Astrocyte of the cerebellum (primary cell): ENCODE measurements at regions not wholly inside any gene's neighbourhood (a gene's known extent, or its start where the extent isn't known, plus 50 kb on each side); places are given as distances from the start of the nearest gene placed in this dataset.

Source experiments
- DNase-seq: peaks from one replicate; pipeline ENCODE4 v3.0.0-alpha.2; 2011; ENCODE audit warnings: low read depth
- H3K4me3 ChIP-seq: 2 replicates; pipeline ENCODE4 v1.5.1; 2011; ENCODE audit warnings: mild to moderate bottlenecking, low read depth, low read length, moderate library complexity
- CTCF ChIP-seq: IDR thresholded peaks from 2 replicates; pipeline ENCODE4 v1.5.1; 2012; ENCODE audit warnings: low read length, low read depth, moderate library complexity, mild to moderate bottlenecking; ENCODE audit errors: missing control alignments
- in situ Hi-C: cut with HindIII; loops from 2 replicates; pipeline ENCODE4 v1.10.0; 2017; ENCODE audit warnings: low sequenced_read_pairs

- no peak overlapping the region for H3K4me3 ChIP-seq
- no peak for TF ChIP-seq CTCF
- in situ Hi-C loops: no loop called here
- no peak for DNase-seq
Measured at GRCh38 chr3:30097022-30097650, 509.3 kb upstream of the TGFBR2 start.

- H3K4me3 ChIP-seq: no peak overlapping the region
- no peak for DNase-seq
- no peak for TF ChIP-seq CTCF
- in situ Hi-C loops: no loop called here
Measured at GRCh38 chr3:30098243-30098642, 508.2 kb upstream of the TGFBR2 start.

- no peak for TF ChIP-seq CTCF
- H3K4me3 ChIP-seq: no peak overlapping the region
- DNase-seq: no peak
- in situ Hi-C loops: no loop called here
Measured at GRCh38 chr3:30098653-30099455, 507.5 kb upstream of the TGFBR2 start.

- H3K4me3 ChIP-seq: no peak overlapping the region
- no peak for DNase-seq
- no peak for TF ChIP-seq CTCF
- in situ Hi-C loops: no loop called here
Measured at GRCh38 chr3:30102356-30102755, 504.0 kb upstream of the TGFBR2 start.

GRCh38 chr3:30103186-30103585 lies 503.2 kb upstream of the TGFBR2 start:
- no peak for TF ChIP-seq CTCF
- in situ Hi-C loops: no loop called here
- H3K4me3 ChIP-seq: no peak overlapping the region
- DNase-seq: no peak

- no peak for DNase-seq
- in situ Hi-C loops: no loop called here
- no peak overlapping the region for H3K4me3 ChIP-seq
- no peak for TF ChIP-seq CTCF
Measured at GRCh38 chr3:30107531-30107930, 498.9 kb upstream of the TGFBR2 start.
